GM21576 (cell line): ENCODE measurements at regions not wholly inside any gene's neighbourhood (a gene's known extent, or its start where the extent isn't known, plus 50 kb on each side); places are given as distances from the start of the nearest gene placed in this dataset.
"Not testable (repeated sequence)": the region's sequence is repeated elsewhere in the genome, so short reads cannot be mapped to it uniquely, and the experiment has no call there.

ENCODE experiments used
- ATAC-seq: cut with Tn5 transposase; IDR thresholded peaks from one replicate; pipeline ENCODE4 v1.9.1; 2021; ENCODE audit warnings: mild to moderate bottlenecking, moderate library complexity; ENCODE audit not compliant: unreplicated experiment

DNA sequence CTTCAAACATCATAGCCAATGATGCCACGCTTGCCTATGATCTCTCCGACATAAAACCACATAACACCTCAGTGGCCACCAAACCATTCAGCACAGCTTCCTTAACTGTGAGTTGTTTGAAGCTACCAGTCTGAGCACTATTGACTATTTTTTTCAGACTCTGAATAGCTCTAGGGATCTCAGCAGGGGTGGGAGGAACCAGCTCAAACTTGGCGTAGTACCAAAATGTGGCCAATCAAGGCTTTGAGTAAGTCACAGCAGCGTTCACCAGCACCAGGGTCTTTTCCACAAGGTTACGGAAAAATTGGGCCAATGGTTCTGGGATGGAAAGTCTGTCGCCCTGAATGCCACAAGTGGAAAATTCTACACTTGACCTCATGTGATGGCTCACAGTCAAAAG lies 70.6 kb downstream of the SMPDL3A start:
- ATAC-seq, result no peak

DNA sequence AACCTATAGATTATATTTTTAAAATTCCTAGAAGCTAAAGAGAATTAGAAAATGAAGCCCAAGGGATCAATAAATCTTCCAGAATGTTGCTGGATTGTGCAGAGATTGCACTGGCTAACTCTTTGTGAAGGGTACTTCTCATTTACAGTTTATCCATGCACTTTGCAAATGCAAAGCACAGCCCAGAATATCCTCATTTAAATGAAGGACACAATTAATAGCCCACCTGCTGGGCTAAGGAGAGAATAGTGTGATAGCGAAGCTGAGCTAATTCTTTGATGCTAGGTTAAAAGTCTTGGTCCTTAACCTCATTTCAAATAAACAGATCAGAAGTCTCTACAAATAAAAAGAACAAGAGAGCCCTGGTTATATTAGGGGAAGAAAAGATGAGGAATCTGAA lies 72.5 kb downstream of the SMPDL3A start:
- no peak for ATAC-seq

DNA sequence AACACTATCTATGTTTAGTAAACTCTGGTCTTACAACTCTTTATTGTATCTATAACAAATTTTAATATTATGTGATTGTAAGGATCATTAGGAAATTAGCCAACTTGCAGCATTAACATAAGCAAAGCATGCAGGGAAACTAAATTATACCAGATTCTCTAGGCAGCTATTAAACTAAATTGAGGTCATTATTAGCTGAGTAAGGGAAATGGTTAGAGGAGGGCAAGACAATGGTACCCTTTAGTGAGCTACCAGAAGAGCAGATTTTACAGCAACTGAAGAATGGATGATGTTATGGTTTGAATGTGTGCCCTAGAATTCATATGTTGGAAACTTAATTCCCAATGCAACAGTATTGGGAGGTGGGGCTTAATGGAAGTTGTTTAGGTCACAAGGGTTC lies 79.1 kb downstream of the SMPDL3A start:
- ATAC-seq, result no peak

DNA sequence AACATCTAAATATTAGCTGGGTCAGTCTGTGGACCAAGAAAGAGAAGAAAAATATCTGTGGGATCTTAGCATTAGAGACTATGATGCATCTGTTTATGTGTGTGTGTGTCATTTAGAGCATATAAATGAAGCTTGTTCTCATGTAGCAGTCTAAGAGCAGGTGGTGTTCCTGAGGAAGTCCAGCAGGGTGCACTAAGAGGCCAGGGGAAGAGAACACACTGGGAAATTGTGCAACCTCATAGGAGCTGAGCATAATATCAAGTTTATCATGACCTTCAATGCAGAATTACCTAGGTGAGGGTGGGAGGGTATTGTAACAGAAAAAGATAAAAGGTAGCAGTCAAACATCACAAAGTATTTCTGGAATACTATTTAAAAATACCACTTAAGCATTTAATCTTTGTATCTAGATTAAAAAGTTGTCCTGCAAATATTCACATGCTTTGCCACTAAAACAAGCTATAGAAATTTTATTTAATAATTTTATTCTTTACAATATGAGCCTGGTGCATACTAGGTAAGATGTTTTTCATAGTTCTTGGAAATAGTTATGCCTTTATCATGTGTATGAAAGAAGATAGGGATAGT lies 80.5 kb downstream of the SMPDL3A start:
- peak; percentile 81 for ATAC-seq

DNA sequence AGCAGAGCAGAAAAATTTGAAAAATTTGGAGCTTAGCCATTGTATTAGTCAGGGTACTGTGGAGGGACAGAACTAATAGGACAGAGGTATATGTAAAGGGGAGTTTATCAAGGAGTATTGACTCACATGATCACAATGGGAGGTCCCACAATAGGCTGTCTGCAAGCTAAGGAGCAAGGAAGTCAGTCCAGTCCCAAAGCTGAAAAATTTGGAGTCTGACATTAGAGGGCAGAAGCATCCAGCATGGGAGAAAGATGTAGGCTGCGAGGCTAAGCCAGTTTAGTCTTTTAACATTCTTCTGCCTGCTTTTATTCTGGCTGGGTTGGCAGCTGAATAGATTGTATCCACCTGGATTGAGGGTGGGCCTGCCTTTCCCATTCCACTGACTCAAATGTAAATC lies 82.0 kb downstream of the SMPDL3A start:
- ATAC-seq, result no peak

DNA sequence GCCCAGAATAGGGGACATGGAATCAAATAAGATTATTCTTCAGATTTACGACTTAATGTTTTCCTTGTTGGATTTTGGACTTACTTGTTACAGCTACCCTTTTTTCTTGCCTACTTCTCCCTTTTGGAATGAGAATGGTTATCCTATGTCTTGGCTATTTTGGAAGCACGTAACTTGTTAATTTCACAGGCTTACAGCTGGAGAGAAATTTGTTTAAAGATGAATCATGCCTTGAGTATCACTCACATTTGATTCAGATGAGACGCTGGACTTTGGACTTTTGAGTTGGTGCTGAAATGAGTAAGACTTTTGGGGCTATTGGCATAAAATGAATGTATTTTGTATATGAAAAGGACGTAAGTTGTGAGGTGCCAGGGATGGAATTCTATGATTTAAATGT lies 83.3 kb downstream of the SMPDL3A start:
- no peak for ATAC-seq

DNA sequence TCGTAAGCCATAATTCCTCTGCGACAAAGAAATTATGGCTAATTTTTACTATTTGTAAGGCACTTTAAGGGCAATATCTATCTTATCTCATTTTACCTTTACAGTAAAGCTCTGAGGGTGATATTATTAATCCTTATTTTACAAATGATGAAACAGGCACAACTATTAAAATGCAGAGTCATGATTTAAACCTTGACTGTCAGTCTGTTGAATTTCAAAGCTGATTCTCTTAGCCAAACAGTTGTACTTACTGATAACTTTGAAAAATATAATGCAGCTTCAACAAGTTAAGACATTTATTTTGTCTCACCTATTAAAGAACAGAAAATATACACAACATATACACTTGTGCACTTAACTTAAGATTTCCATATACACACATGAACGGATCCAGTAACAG lies 88.2 kb downstream of the SMPDL3A start:
- ATAC-seq, result no peak

DNA sequence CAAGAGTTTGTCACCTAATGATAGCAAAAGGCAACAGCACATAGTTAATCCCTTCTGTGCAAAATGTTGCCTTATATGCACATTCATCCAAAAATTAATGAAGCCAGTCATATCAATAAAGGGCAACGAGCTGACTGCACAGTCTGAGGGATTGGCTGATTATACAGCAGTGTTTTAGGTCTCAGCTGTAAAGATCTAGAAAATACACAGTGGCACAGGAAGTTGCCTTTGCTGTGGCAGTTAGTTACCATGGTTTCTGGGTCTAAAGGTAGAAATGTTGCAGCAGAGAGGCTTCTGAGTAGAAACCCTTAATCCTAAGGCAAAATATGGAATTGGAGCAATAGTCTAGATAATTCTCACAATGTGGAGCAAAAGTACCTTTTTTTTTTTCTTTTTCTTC lies 89.7 kb downstream of the SMPDL3A start:
- ATAC-seq, result no peak

DNA sequence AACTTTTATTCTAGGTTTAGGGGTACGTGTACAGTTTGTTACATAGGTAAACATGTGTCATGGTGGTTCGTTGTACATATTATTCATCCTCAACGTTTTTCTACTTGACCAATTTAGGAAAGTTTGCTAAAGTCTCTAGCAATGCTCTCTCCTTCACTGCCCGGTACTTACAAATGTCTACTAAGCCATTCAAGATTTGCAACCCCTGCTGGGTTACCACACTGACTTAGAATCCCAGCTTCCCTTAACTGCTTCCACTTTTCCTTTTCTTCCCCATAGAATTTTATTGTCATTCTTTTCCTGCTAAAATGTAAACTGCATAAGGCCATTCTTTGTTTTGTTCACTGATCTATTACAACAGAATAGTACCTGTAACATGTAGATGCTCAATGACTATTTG lies 97.4 kb downstream of the SMPDL3A start:
- ATAC-seq, result no peak

DNA sequence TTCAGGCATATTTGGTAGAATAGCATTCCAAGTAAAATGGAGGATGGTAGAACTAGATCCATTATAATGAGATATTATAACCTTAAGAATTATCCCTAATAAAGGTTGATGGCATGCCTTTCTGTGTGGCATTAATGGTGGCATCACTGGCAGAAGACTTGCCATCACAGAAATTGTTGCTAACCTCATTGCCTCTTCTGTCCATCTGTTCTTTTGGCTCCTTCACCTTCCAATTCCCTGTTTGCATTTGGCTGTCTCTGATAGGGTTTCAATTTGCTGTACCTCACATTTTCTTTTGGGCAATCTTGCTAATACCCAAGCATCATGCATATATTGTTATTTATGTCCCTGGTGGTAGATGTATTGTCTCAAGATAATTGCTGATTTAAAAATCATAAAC lies 98.9 kb downstream of the SMPDL3A start:
- ATAC-seq, result no peak

DNA sequence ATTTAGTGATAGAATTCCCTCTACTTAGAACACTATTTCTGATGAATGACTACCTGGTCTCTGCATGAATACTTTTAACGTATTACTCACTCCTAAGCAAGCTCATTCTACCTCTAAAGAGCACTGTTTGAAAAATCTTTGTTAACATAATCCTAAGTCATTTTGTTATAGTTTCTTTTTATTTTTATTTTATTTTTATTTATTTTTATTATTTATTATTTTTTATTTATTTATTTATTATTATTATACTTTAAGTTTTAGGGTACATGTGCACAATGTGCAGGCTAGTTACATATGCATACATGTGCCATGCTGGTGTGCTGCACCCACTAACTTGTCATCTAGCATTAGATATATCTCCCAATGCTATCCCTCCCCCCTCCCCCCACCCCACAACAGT lies 99.6 kb downstream of the SMPDL3A start:
- not testable (repeated sequence) for ATAC-seq

DNA sequence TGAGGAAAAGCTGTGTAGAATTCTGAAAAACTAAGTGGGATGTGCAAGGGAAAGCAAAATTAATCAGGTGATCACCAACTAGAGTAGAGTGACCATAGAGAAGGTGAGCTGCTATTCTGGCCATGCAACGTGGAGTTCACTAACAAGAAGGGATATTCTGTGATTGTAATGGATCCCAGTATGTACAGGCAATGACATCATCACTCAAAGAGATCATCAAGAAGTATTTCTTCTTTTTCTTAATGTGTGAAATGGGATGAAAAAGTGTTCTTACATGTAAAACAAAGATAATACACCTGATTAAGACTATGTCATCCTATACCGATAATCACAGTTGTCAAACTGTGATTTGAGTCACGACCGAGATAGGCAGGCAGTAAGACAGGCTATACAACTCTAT lies 101.2 kb downstream of the SMPDL3A start:
- no peak for ATAC-seq

DNA sequence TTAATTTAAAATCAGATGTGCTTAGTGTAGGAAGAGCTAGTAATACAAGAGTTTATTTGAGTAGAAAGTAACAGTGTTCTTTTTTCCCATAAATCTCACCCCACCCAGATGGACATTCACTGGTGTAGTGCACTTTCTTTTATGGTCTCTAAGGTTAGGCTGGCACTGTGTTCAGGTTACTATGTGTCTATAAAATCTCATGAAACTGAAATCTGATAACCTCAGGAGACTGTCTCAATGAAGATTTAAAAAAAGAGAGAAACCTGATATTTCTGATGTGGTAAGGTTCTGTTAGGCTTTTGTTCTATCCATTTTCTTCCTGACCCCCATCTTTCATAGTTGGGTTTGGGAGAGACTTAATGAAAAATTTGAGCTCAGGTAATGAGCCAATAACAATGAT lies 101.2 kb upstream of the CLVS2 start:
- ATAC-seq, result no peak

DNA sequence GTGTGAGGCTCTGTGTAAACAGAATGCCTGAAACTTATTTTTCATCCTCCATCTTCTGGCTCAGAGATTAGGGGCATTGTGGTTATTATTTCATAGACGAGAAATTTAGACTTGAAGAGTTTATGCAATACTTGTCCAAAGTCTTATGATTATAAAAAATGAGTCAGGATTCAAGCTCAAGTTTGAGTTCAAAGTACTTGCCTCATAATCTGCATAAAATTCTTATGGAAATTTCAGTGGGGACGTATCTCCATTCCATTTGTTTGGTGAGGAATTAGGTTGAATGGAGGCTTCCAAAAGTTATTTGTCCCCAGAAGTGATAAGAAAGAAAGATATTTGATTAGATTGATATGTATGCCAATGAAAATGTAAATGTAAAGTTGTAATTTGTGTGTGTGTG lies 93.7 kb upstream of the CLVS2 start:
- ATAC-seq, result no peak

DNA sequence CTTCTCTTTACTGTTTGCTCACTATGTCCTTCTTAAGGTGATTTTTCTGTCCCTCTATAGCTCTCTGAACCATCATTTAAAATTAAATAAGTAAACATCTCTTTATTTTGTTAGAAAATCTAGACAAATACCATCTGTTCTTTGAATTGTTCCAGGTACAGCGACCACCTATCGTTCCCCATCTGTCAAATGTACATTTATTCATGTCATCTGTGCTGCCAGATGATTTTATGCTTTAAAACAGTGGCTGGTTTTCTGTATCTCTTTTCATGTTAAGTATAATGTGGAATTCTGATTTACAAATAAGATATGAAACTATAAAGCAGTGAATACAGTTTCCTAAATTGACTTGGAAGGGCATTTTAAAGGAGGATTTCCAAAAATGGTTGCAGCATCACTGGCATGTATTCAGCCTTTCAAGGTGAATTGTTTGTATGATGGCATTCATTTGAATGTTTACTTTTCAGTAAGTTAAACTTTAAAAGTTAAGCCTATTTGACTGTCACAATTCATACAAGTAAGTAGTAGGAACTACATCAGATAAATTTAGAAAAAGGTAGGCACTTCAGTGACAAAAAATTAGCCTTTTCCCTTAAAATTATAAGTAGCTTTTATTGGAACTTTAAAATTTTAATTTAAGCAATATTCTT lies 92.6 kb upstream of the CLVS2 start:
- no peak for ATAC-seq

DNA sequence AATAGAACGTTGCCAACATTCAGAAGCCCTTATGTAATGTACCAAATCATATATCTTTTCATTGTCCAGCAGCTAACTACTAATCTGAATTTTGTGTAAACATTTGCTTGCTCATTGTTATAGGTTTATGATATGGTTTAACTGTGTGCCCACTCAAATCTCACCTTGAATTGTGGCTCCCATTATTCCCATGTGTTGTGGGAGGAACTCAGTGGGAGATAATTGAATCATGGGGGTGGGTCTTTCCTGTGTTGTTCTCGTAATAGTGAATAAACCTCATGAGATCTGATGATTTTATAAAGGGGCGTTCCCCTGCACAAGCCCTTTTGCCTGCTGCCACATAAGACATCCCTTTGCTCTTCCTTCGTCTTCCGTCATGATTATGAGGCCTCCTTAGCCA lies 91.9 kb upstream of the CLVS2 start:
- no peak for ATAC-seq

DNA sequence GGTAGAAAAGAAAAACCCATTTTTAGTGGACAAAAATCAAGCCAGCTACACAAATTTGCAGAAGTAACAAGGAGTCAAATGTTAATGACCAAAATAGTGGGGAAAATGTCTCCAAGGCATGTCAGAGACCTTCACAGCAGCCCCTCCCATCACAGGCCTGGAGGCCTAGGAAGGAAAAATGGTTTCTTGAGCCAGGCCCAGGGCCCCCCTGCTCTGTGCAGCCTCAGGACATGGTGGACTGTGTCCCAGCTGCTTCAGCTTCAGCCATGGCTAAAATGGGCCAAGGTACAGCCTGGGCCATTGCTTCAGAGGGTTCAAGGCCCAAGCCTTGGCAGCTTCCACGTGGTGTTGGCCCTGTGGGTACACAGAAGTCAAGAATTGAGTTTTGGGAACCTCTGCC lies 82.5 kb upstream of the CLVS2 start:
- no peak for ATAC-seq

DNA sequence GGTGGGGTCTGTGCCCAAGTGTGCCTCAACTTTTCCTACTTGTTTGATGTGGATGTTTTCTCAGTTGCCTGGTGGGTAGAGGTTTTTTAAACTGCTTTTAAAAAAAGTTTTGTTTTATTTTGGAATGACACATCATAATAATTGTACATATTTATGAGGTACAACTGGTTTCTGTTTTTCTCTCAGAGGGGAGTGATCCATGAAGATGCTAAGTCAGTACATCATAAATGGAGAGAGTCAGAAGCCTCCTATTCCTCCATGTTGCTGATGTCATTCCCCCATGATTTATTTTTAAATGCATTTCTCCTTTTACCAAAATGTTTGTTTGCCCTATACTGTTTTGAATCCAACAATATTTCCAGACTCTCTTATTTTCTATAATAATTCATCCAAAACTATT lies 77.3 kb upstream of the CLVS2 start:
- ATAC-seq, result no peak

DNA sequence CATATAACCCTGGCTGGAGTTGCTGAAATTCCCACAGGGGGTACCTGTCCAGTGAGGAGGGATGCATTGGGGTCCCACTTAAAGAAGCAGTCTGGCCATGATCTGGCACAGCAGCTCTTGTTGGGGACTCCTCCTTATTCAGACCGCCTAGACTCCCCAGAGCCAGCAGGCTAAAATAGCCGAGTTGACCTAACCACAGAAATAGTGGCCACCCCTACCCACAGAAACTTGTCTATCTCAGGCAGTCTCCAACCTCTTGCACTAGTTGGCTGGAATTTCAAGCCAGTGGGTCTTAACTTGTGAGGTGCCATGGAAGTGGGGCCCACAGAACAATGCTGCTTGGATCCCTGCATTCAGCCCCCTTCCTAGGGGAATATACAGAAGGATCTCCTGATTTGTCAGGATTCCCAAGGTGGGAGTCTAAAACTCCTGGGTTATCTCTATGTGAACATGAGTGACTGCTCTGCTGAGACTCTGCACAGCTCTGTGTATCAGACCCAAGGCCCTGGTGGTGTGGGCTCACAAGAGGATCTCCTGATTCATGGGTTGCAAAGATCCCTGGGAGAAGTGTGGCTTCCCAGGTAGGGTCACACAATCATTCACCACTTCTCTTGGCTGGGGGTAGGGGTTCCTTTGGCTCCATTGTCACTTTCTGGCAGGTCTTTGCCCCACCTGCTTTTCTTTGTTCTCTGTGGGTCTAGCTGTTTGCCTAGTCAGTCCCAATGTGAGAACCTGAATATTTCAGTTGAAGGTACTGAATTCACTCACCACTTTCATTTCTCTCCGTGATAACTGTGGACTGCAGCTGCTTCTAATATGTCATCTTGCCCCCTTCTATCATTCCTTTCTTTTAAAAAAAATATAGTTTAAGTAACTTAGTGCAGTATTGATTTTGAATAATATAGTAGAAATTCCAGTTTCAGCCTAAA lies 65.5 kb upstream of the CLVS2 start:
- peak; percentile 84 for ATAC-seq

DNA sequence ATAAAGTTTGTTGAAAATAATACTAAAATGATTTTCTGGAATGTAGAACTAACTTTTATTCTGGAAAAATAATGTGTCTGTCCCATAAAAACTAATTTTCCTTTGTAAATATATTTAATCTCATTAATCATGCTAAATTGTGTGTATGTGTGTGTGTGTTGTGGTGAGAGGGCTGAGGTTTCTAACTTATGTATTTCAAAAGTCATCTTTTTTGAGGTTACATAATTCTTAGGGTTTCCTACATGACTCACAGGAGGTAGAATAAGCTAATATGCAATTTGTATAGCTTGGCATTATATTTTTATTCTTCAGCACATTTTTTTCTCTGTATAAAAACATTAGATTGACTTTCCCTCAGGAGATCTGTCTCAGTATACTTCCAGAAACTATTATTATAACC lies 64.1 kb upstream of the CLVS2 start:
- ATAC-seq, result no peak

DNA sequence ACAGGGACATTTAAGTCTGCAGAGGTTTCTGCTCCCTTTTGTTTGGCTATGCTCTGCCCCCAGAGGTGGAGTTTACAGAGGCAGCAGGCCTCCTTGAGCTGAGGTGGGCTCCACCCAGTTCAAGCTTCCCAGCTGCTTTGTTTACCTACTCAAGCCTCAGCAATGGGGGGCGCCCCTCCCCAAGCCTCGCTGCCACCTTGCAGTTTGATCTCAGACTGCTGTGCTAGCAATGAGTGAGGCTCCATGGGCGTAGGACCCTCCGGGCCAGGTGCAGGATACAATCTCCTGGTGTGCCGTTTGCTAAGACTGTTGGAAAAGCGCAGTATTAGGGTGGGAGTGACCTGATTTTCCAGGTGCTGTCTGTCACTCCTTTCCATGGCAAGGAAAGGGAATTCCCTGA lies 51.1 kb upstream of the CLVS2 start:
- not testable (repeated sequence) for ATAC-seq
